GM18519 (cell line): ENCODE measurements at regions not wholly inside any gene's neighbourhood (a gene's known extent, or its start where the extent isn't known, plus 50 kb on each side); places are given as distances from the start of the nearest gene placed in this dataset.

Experiments
- ATAC-seq: cut with Tn5 transposase; IDR thresholded peaks from one replicate; pipeline ENCODE4 v1.9.1; 2021; ENCODE audit warnings: mild to moderate bottlenecking, moderate library complexity; ENCODE audit not compliant: unreplicated experiment, low FRiP score

GRCh38 chr11:127485541-127485940 is 485.0 kb upstream of the KIRREL3 start:
- ATAC-seq, result no peak

DNA sequence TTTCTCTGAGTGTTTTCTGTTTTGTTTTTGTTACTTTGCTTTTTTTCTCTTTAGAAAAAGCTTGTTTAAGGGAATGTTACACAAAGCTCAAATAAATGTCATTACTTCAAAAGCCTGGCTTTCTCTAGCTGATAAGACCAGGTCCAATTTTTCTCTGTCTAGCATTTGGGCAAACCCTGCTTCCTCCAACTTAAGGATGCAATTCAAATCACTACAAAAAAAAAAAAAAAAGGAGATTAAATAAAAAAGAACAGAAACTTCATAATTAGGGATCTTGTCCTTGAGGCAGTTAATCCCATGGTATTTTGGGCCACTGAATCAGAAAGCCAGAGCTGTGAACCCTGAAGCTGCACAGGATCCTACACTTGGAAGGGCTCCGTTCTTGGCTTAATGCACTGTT is 480.8 kb upstream of the KIRREL3 start:
- ATAC-seq, result no peak

GRCh38 chr11:127478826-127479225 is 478.3 kb upstream of the KIRREL3 start:
- no peak for ATAC-seq

- no peak for ATAC-seq
Observed at GRCh38 chr11:127474766-127475165, 474.2 kb upstream of the KIRREL3 start.

DNA sequence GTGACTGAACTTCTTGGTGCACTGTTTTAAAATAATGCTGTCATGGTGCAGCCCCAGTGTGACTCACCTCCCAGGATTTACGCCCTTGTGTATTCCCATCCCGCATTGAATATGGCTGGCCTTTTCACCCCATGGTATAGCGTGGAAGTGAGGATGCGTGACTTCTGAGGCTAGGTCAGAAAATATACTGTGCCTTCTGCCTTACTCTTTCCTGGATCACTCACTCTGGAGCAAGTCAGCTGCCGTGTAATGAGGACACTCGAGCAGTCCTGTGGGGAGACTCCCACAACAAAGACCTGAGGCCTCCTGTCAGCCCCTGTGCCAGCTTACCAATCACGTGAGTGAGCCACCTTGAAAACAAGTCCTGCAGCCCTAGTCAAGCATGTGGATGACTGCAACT is 471.9 kb upstream of the KIRREL3 start:
- no peak for ATAC-seq

DNA sequence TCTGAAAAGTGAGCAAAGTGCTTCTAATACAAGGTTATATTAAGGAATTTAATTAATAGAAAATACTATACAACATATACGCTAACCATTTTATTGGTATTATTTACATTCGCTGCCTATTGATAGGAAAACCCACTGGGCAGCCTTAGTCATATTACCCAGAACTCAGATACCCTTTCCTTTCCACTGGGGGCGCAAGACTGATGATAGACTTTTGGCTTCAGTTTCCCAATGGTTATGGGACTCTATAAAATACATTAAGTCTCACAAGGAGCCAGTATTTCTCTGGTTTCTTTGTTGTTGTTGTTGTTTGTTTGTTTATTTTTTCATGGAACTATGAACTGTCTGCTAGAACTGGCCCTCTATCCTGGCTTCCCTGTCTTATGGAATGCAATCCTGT is 471.1 kb upstream of the KIRREL3 start:
- no peak for ATAC-seq

DNA sequence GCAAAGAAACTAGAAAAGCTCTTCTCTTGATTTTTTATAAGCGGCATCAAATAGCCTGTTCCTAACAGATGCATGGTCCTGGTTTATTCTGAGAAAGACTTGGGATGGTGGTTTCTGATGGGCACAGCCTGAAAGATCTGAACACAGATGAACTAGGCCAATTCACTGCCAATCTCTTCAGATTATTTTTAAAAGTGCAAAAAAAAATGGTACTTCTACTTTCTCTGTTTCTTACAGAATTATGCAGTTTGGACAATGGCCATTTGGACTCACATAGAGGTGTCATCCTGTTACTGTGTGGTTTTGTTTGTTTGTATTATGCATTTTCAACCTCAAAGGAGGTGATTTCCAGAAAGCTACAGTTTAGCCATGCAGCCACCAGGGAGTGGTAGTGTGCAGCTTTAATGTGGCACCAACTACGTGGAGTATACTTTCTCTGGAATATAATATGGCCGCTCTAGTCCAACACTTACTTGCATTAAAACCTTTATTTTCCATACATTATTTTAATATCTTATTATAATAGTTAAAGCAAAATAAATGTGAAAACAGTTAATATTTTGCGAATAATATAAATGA is 469.8 kb upstream of the KIRREL3 start:
- no peak for ATAC-seq

DNA sequence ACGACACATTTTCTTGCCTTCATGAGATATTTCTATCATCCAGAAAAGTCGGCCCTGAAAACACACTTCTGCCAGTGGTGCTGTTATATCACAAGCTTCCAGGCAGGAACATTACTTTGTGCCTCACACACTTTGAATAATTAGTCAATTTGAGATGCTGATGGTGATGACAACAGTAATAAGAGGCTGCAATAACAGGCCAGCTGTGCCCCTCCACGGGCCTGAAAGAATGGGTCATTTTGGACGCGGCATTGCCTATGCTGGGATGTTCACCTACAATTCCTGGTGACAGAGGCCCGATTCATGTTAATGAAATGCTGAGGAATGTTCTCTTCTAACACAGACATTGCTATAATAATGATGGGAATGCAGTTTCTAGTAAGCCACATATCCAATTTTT is 463.8 kb upstream of the KIRREL3 start:
- no peak for ATAC-seq

DNA sequence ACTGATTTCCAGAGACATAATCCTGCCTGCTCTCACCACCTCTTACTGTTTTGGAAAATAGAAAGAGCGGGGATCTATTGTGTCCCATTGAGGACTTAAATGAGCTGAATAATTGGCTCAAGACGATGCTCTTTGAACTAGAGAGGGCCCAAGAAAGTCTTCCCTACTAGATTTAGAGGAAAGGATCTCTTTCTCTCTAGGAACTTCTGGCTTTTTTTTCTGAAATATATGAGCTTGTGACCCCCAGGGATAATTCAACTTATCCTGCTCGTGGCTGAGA is 461.4 kb upstream of the KIRREL3 start:
- no peak for ATAC-seq

DNA sequence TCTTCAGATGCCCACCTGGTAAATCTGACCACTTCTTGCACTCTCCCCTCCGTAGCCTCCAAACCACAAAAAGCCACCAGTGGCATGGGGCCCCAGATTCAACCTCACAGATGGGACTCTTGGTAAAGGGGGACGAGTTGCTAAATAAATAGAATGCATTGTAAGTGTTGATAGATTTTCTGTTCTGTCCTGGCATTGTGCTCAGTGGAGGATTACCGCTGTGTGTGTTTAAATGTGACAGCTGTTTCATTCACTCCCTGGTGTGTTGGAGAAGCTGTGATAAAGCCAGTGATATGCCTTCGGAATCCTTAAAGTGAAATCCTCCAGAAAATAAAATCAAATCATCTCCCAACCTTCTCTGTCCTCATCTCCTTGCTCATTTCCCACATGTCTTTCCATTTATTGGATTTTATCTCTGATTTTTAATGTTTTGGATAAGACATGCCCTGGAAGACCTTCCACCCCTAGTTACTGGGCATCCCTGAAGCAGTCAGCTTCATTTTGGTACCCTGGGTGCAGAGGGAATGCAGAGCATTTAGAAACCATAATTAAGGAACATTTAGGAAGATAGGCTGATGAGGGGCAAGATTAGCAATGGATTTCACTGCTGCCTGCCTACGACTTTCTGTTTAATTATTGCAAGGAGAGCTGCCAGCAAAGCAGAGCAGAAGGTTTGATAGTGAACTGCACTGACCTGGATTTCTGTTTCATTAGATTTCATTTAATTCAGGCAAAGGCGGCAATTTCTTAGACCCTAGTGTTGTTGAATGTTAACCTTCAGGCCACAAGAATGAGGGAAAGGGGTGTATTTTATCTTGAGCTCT is 460.9 kb upstream of the KIRREL3 start:
- ATAC-seq, result no peak

DNA sequence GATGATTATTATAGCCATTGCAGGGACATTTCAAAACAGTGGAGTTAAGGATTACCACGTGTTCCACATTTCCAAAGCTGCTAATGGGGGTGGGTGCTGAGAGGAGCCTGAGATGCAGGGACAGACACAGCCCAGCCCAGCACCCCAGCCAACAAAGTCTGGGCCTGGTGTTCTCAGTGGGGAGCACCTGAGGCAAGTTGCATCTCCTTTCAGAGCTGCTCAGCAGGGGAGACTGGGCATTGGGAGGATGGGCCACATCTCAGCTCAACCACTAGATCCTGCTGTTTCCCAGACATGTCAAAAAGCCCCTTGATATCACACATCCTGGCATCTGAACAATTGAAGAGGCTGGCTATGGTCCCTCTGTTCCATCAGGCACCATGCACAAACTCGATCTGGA is 458.0 kb upstream of the KIRREL3 start:
- ATAC-seq, result no peak

DNA sequence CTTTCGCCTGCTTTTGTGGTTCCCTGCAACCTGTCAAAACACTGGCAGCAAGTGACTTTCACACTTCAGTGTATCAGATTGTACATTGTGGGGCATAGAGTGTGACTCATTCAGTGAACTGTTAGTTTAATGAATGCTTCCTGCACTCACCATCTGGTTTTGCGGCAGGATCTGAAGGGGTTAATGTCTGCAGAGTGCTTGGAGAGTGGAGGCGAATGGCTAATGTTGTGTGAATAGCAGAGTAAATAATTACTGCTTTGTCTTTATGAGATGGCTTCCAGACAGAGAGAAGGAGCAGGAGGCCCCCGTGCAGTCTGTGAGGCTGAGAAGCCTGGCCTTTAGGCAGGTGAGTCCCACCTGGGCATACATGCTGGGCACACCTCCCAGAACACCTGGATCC is 454.3 kb upstream of the KIRREL3 start:
- ATAC-seq, result no peak

- no peak for ATAC-seq
Observed at GRCh38 chr11:127452533-127452932, 452.0 kb upstream of the KIRREL3 start.

- no peak for ATAC-seq
Observed at GRCh38 chr11:127451861-127452260, 451.3 kb upstream of the KIRREL3 start.

DNA sequence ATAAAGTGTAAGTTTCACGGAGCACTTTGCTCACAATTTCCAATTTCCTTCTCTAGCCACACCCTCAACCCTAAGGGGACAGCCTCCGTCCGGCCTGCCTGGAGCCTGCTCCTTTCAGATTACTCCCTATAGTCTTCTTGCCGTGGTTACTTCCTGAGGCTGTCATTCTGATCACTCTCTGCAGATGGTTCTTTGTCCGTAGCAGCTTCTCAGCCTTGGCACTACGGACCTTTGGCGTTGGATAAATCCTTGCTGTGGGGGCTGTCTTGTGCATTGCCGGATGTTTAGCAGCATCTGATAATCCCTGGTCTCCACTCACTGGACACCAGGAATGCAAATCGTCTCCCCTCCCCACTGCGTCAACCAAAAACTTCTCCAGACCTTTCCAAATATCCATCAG is 447.5 kb upstream of the KIRREL3 start:
- ATAC-seq, result no peak

DNA sequence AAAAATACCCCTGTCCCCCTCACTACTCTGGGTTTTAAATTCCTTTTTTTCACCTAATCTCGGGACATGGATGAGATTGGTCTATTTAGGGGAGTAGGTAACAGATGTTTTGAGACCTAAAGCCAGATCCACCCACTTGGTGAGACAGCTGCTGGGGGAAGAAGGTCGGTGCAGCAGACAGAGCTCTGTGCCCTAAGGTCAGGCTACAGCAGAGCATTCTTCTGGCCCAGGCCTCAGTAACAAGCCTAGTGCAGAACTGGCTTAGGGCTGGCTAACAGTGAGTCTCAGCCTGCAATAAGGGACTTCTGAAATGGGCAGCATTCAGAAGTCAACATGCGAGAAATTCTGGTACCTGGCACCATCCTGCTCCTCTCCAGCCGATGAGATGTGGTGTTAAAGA is 444.9 kb upstream of the KIRREL3 start:
- no peak for ATAC-seq

- ATAC-seq, result no peak
Observed at GRCh38 chr11:127443297-127443696, 442.7 kb upstream of the KIRREL3 start.

DNA sequence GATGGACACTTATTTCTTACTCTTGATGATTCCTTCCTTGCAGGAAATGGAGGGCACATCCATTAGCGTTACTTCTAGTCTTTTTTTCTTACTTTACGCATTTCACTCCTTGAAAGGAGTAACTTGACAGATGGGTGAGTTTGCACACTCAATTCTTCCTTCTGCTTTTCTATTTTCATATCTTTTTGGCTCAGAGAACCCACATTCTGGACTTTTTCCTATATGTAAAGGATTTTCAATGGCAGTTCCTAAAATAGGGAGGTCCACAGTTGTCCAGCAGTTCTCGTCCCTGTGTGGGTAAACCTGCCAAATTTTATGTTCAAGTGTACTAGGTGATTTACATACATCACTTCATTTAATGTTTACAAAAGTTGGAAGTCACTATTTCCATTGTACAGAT is 440.0 kb upstream of the KIRREL3 start:
- no peak for ATAC-seq

GRCh38 chr11:127425281-127425680 is 424.7 kb upstream of the KIRREL3 start:
- ATAC-seq, result no peak

- ATAC-seq, result no peak
Observed at GRCh38 chr11:127424661-127425060, 424.1 kb upstream of the KIRREL3 start.

GRCh38 chr11:127420139-127420538 is 419.6 kb upstream of the KIRREL3 start:
- ATAC-seq, result no peak

GRCh38 chr11:127412722-127413380 is 412.3 kb upstream of the KIRREL3 start:
- ATAC-seq, result no peak
